Large intestine (tissue), 3 donors: ENCODE measurements at regions not wholly inside any gene's neighbourhood (a gene's known extent, or its start where the extent isn't known, plus 50 kb on each side); places are given as distances from the start of the nearest gene placed in this dataset.

ENCODE experiments used
- DNase-seq, 2 donors: peaks; one replicate each; pipeline versions ENCODE4 v3.0.0 to v3.0.0-alpha.2; 2013
- H3K27ac ChIP-seq: one replicate; pipeline ENCODE4 v1.5.1; 2013; ENCODE audit warnings: low read length
- H3K27me3 ChIP-seq: 2 replicates; pipeline ENCODE4 v1.6.1; 2013; ENCODE audit warnings: low read length; ENCODE audit not compliant: control insufficient read depth, insufficient read depth
- H3K36me3 ChIP-seq: 2 replicates; pipeline ENCODE4 v1.6.1; 2013; ENCODE audit warnings: low read length; ENCODE audit not compliant: control insufficient read depth, insufficient read depth
- H3K4me1 ChIP-seq: one replicate; pipeline ENCODE4 v1.6.1; 2013; ENCODE audit warnings: low read length; ENCODE audit not compliant: control insufficient read depth, insufficient read depth
- H3K4me3 ChIP-seq: one replicate; pipeline ENCODE4 v1.5.1; 2013; ENCODE audit warnings: low read length
- H3K9me3 ChIP-seq: one replicate; pipeline ENCODE4 v1.6.1; 2013; ENCODE audit warnings: mild to moderate bottlenecking, low read depth, low read length, moderate library complexity; ENCODE audit not compliant: control insufficient read depth
- WGBS: methylation state at CpG from one replicate; pipeline ENCODE4 v1.1.5; 2013; ENCODE audit warnings: low lambda C conversion rate; ENCODE audit not compliant: insufficient coverage; 5-methylcytosine and 5-hydroxymethylcytosine counted together

DNA sequence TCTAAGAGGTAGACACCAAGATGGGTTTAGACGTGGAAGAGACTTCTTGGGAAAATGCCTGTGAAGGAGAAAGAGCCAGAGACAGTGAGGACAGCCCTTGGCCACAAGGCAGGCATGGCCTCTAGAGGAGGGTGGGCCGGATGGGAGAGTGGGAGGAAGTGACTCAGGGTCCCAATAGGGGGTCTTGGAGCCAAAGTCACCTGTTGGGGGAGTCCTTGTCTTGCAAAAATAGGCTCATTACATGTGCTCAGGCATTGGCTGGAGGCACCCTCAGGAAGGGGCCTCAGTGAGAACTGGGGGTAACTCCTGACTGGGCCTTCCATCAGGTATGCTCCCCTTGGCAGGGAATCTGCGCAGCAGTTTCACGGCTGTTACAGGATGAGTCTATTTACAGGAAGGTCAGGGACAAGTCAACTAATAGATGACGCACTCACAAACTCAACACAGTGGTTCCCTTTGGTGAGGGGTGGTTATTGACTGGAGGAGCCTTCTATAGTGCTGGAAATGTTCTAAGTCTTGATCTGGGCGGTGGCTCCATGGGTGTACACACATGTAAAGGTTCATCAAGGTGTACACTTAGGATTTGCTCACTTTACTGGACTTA lies 259.6 kb downstream of the XXYLT1 start:
- H3K4me3 ChIP-seq: no peak overlapping the region
- no peaks in the 10 kb centered on the region for H3K4me1 ChIP-seq
- no CpG with 5 or more reads among the region's 6 CpGs for WGBS
- H3K36me3 ChIP-seq: no peaks in the 10 kb centered on the region
- no peak overlapping the region for H3K27ac ChIP-seq
- no peak for DNase-seq
- no peaks in the 10 kb centered on the region for H3K9me3 ChIP-seq
- H3K27me3 ChIP-seq: peaks cover 2% of the 10 kb centered on the region

DNA sequence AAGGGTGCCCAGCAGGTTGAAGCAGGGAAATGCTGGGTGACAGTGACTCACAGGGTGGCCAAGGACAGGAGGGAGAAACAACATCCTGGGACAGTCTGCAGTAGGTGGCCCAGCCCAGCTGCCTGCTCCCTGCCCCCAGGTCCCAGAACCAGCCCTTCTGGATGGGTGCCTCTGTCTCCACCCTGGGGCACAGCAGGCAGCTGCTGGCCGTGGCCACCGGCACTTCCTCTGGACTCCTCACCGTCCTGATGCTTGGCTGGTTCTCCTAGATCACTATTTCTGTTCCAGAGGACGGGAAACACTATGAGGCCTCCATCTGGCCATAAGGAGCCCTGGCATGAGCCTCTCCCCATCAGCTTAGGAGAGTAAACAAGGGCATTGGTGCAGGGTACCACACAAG lies 258.9 kb downstream of the XXYLT1 start:
- DNase-seq: no peak
- H3K36me3 ChIP-seq: no peaks in the 10 kb centered on the region
- H3K4me1 ChIP-seq: no peaks in the 10 kb centered on the region
- WGBS: no CpG with 5 or more reads among the region's 4 CpGs
- no peak overlapping the region for H3K27ac ChIP-seq
- H3K27me3 ChIP-seq: peaks cover 2% of the 10 kb centered on the region
- H3K4me3 ChIP-seq: no peak overlapping the region
- H3K9me3 ChIP-seq: no peaks in the 10 kb centered on the region

DNA sequence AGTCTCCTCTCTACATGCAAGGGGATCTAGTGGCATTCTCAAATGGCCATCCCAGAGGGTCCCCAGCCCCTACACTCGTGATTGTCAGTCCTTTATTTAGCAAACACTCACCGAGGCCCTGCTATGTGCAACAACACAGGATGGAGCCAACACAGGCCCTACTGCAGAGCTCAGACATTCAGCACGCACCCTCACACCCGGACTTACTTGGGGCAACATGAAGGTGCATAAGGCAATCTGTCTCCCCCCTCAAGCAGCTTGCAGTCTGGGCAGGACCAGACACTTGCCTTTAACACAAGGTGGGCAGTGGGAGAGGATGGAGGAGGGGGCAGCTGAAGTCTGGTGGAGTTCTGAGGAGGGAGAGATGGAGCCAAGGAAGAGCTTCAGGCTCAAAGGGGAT lies 258.4 kb downstream of the XXYLT1 start:
- Histone ChIP-seq H3K36me3 (no peaks in the 10 kb centered on the region), H3K4me3 (no peak overlapping the region), H3K4me1 (no peaks in the 10 kb centered on the region), H3K9me3 (no peaks in the 10 kb centered on the region), H3K27me3 (peaks cover 2% of the 10 kb centered on the region), H3K27ac (no peak overlapping the region)
- DNase-seq: no peak
- WGBS: no CpG with 5 or more reads among the region's 4 CpGs

DNA sequence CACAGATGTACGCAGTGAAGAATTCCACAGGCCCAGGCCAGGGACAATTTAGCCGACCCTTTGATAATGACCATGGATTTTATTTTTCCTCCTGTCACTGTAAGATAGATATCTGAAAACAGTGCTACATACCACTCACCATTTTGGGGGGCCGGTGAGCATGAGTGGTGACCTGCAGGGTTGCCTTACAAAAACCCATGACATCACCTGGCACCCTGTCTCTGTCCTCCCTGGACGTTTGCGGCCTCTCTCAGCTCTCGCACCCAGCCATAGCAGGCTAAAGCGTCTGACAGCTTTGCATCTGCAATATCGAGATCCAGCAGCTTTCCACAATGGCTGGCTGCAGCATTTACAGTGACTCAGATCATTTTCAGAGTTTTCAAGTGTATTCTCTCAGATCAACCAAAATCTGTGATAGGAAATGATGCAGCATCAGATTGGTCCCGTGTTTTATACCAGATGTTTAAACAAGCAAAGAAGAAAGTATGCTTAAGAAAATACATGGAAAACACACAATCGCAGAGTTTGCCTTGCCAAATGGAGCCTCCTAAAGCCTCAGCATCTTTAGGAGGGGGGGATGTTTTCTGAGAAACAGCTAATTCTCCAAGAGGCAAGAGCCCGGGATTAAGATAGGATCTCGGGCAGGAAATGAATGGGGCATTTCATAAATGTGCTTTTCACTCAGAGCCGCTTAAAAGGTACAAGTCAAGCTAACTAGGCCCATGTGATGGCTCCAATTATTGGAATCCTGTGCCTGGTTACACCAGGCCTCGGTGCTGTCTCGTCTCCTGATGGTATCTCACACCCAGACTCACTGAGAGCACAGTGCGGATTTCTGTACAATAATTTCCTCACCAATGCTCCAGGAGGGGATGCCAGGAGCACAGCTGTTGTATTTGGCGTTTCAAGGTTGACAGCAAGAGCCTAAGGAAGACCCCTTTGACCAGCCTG lies 257.3 kb downstream of the XXYLT1 start:
- no peak for DNase-seq
- Histone ChIP-seq H3K4me3 (no peak overlapping the region), H3K36me3 (no peaks in the 10 kb centered on the region), H3K9me3 (no peaks in the 10 kb centered on the region), H3K27ac (no peak overlapping the region), H3K27me3 (peaks cover 5% of the 10 kb centered on the region), H3K4me1 (no peaks in the 10 kb centered on the region)
- WGBS: 100% methylated on average over 1 of the region's 17 CpGs

DNA sequence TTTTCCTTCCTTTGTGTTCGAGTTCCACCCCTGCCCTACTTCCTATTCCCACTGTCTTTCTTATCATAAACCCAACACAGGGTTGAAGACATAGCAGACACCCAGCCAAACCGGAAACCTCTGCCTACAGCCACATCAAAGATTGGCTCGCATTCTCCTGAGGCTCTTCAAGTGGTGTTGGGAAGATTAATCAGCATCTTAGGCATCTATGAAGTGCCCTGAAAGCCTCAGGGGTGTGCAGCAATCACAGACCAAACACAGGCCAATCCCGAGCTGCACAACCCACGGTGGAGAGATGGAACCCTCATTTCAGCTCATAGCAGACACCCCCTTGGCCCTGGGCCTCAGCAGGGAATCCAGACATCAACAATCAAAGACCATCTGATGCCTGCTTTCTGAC lies 255.9 kb downstream of the XXYLT1 start:
- H3K27ac ChIP-seq: no peak overlapping the region
- H3K27me3 ChIP-seq: peaks cover 10% of the 10 kb centered on the region
- 50% methylated on average over 1 of the region's 5 CpGs for WGBS
- no peaks in the 10 kb centered on the region for H3K4me1 ChIP-seq
- no peak for DNase-seq
- H3K9me3 ChIP-seq: no peaks in the 10 kb centered on the region
- no peak overlapping the region for H3K4me3 ChIP-seq
- no peaks in the 10 kb centered on the region for H3K36me3 ChIP-seq

DNA sequence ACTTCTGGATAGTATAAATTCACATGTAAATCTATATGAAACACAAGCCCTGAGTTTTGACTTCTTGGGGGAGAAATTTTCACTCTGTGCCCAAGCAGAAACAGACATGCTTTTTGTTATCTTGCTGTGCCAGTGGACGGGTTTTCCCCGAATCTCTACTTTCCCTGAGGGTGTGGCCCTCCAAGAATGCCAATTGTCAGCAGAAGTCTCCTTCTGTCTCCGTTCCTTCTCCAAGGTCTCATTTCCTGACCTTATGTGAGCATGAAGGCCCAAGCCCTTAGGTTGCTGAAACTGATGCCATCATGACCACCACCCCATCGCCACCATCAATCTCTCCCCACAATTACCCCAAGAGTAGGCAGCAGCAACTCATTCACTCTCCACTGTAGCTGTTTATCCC lies 253.8 kb downstream of the XXYLT1 start:
- Histone ChIP-seq H3K9me3 (no peaks in the 10 kb centered on the region), H3K27me3 (peaks cover 10% of the 10 kb centered on the region), H3K27ac (no peak overlapping the region), H3K4me3 (no peak overlapping the region), H3K4me1 (no peaks in the 10 kb centered on the region), H3K36me3 (no peaks in the 10 kb centered on the region)
- WGBS: no CpG with 5 or more reads among the region's 4 CpGs
- no peak for DNase-seq
